Posterior cingulate gyrus (tissue), 11 donors: ENCODE measurements at regions not wholly inside any gene's neighbourhood (a gene's known extent, or its start where the extent isn't known, plus 50 kb on each side); places are given as distances from the start of the nearest gene placed in this dataset.
"Not testable (repeated sequence)": the region's sequence is repeated elsewhere in the genome, so short reads cannot be mapped to it uniquely, and the experiment has no call there.

Experiments used
- DNase-seq, 10 donors: peaks; one replicate each; pipeline versions ENCODE4 v3.0.0 to v3.0.0-alpha.2; 2020 to 2021; ENCODE audit warnings: mixed read lengths in 3 of 10
- intact Hi-C: fragments of 100-400 bp; cut with DNase I; formaldehyde crosslinking; loops from one replicate; pipeline ENCODE4 v1.15.1; 2023

GRCh38 chr6:1445650-1446330, 56.4 kb downstream of the FOXF2 start:
- intact Hi-C loops, result no loop called here
- no peak for DNase-seq

- intact Hi-C loops, result no loop called here
- DNase-seq, result no peak
These were observed 60.5 kb downstream of the FOXF2 start for GRCh38 chr6:1449896-1450295.

GRCh38 chr6:1453024-1453423, 63.6 kb downstream of the FOXF2 start:
- intact Hi-C loops, result no loop called here
- no peak for DNase-seq

- intact Hi-C loops, result not testable (repeated sequence)
- peak in 1 of 10 donors; percentile 77 for DNase-seq
These were observed 67.4 kb downstream of the FOXF2 start for GRCh38 chr6:1456816-1457215.

GRCh38 chr6:1461207-1461606, 71.8 kb downstream of the FOXF2 start:
- intact Hi-C loops, result no loop called here
- no peak for DNase-seq

- intact Hi-C loops, result no loop called here
- DNase-seq, result no peak
These were observed 72.4 kb downstream of the FOXF2 start for GRCh38 chr6:1461736-1462135.

- intact Hi-C loops, result no loop called here
These were observed 73.9 kb downstream of the FOXF2 start for GRCh38 chr6:1463275-1463674.

GRCh38 chr6:1463751-1464426, 74.5 kb downstream of the FOXF2 start:
- intact Hi-C loops, result no loop called here
- no peak for DNase-seq

More at GRCh38 chr6:1463275-1463674, 73.9 kb downstream of the FOXF2 start:
- no peak for DNase-seq

- intact Hi-C loops, result no loop called here
- no peak for DNase-seq
These were observed 75.5 kb downstream of the FOXF2 start for GRCh38 chr6:1464781-1465370.

- intact Hi-C loops, result no loop called here
- no peak for DNase-seq
These were observed 78.8 kb downstream of the FOXF2 start for GRCh38 chr6:1468126-1468525.

- no peak for DNase-seq
- intact Hi-C loops, result no loop called here
These were observed 80.7 kb downstream of the FOXF2 start for GRCh38 chr6:1470040-1470439.

GRCh38 chr6:1472643-1473042, 83.3 kb downstream of the FOXF2 start:
- intact Hi-C loops, result no loop called here
- no peak for DNase-seq

GRCh38 chr6:1473166-1473565, 83.8 kb downstream of the FOXF2 start:
- no peak for DNase-seq
- intact Hi-C loops, result no loop called here

GRCh38 chr6:1473598-1473997, 84.2 kb downstream of the FOXF2 start:
- no peak for DNase-seq
- intact Hi-C loops, result no loop called here

GRCh38 chr6:1474205-1474604, 84.8 kb downstream of the FOXF2 start:
- intact Hi-C loops, result no loop called here
- no peak for DNase-seq

GRCh38 chr6:1475174-1475573, 85.8 kb downstream of the FOXF2 start:
- DNase-seq, result no peak
- intact Hi-C loops, result no loop called here

- intact Hi-C loops, result no loop called here
- no peak for DNase-seq
These were observed 88.2 kb downstream of the FOXF2 start for GRCh38 chr6:1477432-1478090.

GRCh38 chr6:1478163-1478826, 88.9 kb downstream of the FOXF2 start:
- DNase-seq, intact Hi-C loops: not testable (repeated sequence)

GRCh38 chr6:1479095-1479494, 89.7 kb downstream of the FOXF2 start:
- intact Hi-C loops, result no loop called here
- DNase-seq, result no peak

GRCh38 chr6:1479601-1480221, 90.3 kb downstream of the FOXF2 start:
- DNase-seq, result no peak
- intact Hi-C loops, result no loop called here
